Activated CD4-positive, alpha-beta T cell treated with anti-CD3 and anti-CD28 coated beads for 24 hours (primary cell): ENCODE measurements at regions not wholly inside any gene's neighbourhood (a gene's known extent, or its start where the extent isn't known, plus 50 kb on each side); places are given as distances from the start of the nearest gene placed in this dataset.
A peak's percentile ranks its signal among the peaks of the same experiment; 100 is the strongest.
"Not testable (repeated sequence)": the region's sequence is repeated elsewhere in the genome, so short reads cannot be mapped to it uniquely, and the experiment has no call there.

Experiments used
- DNase-seq, 2 donors: peaks; one replicate each; pipeline ENCODE4 v3.0.0-alpha.2; 2020; ENCODE audit warnings: low read depth in 2 of 2

- DNase-seq = no peak
Observed at GRCh38 chr6:14874975-14875480, 370.8 kb upstream of the JARID2 start.

GRCh38 chr6:14875481-14876063, 370.3 kb upstream of the JARID2 start:
- no peak for DNase-seq

DNA sequence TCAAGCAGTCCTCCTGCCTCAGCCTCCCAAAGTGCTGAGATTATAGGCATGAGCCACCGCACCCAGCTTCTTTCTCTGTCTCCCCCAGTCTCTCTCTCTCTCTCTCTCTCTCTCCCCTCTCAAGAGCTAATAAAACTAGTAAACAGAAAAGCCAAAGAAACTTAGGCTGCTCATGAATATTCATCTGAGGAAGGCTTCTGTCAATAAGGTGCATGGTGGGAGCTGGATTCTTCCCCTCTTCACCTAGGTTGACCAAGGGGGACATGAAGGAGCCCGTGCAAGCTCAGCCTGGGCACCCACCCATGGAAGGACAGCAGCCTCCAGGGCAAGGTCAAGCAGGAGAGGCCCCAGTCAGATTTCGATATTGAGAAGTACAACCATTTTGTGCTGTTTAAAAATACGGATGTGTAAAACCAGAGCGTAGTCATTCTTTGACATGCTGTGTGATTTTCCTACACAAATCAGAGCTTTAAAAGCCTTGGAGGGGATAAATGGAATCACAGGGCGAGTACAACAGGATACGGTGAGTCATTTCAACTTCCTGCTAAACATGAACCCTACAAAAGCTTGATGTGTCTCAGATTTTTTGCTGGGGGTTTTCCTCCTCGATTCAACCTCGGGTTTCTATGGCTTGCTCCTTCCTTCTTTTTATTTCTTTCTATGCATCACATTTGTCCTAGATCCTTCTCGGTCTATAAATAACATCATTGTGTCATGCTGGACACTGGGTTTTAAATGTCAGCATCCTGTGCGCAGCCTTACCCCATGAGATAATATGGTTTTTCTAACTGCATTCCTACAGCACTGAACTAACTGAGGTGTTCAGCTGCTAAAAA, 368.9 kb upstream of the JARID2 start:
- DNase-seq = peak in 1 of 2 donors; percentile 22

DNA sequence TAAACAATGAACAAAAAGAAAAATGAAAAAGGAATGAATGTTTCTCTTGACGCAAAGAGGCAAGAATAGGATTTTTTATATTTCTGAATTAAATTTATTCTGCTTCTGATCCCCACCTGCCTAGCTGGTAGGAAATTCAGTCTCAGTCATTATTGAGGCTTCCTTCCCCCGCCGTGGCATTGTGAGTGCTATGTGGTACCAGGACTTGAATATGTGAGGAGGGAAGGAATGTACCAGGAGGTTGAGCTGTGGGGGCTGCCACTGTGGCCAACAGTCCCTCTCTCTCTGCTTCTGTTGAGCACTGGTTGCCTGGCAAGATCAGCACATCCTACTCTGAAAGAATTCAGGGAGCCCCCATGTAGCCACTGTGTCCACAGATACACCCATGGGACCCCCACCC, 368.1 kb upstream of the JARID2 start:
- no peak for DNase-seq

GRCh38 chr6:14880052-14880451, 365.8 kb upstream of the JARID2 start:
- no peak for DNase-seq

DNA sequence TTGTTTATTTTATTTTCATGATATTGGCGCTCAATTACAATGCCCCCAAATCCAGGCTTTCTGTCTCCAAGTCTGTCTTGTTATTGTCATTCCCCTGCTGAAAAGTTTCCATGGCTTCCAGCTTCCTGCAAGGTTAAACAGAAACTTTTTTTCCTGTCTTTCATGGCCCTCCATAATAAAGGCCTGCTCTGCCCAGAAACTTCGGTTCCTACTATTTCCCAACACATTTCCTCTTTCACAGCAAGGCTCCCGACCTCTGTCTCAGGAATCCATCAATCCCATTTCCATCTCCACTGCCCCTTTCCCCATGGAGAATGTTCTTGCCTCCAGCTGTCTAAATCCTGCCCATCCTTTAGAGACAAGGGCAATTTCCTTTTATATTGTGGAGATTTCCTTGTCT, 365.2 kb upstream of the JARID2 start:
- no peak for DNase-seq

GRCh38 chr6:14881398-14881797, 364.5 kb upstream of the JARID2 start:
- no peak for DNase-seq

DNA sequence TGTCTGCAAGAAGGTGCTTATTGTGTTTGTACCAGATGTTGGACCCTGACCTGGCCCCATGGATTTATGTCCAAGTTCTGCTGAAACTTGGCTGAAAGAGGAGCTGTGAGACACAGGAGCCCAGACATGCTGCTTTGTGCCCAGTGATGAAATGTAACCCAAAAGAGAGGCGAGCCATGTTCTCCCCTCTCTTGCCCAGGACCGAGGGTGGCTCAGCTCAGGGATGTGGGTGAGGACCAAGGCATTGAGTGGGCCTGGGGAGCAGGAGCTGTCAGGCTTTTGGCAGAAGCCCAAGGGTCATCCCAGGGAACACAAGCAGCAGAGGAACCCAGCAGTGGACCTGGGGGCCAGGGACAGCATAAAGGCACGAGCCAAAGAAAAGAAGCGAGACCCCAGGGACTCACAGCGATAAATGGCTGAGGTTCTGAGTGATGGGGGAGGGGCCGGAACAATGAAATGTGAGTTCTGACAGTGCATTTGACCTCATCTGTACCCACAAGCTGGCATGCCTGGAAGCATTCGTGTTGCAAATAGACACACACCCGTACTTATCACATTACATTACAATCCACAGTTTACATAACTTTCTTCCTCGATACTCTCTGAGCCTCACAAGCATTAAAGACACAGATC, 363.4 kb upstream of the JARID2 start:
- no peak for DNase-seq

DNA sequence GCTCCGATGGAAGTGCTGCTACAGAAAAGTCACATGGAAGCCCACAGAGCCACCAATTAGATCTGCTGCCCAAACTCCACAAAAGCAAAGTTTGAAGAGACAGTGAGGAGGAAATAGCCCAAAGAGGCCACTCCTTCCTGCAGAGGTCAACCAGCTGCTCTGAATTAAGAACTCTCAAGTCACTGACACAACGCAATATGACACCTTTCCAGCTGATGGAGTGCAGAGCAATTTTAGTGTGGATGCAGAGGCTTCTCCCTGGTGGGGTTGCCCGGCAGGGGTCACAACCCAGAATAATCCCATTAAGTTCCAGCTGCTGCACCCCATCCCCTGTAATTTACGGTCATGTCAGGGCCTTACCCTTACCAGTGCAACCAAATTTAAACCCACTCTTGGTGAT, 361.9 kb upstream of the JARID2 start:
- DNase-seq = no peak

DNA sequence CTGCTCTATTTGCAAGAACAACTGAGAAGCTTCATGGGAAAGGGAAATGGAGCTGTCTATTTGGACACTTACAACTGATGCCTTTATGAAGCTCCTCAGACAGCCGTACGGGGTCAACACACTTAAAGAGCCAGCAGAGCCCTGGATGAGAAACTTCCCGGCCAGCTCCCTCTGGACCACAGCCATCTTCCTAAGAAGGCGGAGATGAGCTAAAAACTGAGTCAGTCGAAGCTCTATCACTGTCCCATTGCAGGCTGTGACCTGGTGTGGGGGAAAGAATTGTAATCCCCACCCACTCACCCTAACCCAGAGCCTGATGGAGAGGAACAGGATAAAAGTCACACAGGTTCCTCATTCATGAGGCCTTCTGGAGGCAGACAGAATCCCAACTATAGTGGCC, 360.4 kb upstream of the JARID2 start:
- no peak for DNase-seq

DNA sequence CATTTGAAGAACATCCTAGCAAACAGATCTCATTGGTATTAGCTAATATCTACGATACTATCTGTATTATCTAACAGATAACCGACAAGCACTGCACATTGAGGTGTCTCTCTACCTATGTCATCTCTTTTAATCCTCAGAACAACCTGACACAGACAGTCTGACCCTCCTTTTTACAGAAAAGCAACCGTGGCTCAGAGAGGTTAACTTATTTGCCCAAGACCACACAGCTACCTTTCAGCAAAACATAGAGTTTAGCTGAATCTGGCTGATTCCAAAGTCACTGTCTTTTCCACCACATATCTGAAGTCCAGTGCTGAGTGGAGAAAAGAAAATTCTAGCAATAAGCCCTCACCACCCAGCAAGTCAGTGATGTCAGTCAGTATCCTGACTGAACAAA, 358.7 kb upstream of the JARID2 start:
- no peak for DNase-seq

DNA sequence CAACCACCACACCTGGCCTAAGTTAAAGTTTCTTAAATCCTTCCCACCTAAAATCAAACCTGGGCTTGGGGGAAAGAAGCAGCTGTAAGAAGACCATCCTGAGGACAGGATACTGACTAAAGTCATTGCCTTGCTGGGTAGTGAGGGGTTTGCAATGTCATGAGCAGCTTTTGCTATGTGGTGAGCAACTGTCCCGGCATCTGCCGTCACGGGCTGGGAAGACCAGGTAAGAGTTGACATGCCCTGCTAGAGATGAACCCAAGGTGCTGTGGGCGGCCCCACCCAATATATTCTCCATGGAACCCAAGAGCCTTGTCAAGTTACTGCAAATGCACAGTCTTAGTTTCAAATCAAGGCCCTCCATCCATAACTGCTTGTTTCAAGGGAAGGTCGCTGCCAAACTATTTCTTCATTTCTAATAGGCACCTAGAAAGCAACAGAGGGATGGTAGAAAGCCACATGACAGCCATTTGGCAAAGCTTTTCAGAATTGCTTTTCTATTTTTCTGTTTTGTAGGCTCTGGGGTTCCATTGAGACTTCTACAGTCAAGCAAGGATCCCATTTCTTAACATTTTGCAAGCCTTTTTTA, 357.8 kb upstream of the JARID2 start:
- no peak for DNase-seq

DNA sequence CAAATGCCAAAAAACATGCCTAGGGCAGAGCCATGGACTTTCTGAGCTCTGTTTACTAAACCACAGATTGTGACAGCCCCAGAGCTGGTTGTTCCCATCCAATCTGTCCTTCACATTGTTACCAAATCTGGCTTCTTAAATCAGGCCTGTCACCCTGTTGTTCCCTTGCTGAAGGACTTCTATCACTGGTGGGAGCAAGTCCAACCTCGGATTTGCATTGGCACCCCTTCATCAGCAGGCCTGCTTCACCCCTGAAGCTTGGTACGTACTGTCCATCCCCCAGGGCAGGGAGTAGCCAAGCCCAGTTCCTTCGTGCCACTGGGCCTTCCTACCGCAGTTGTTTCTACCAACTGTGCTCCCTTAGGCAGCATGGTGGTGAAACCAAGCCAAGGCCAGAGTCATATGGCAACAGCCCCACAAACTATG, 357.3 kb upstream of the JARID2 start:
- DNase-seq = no peak

DNA sequence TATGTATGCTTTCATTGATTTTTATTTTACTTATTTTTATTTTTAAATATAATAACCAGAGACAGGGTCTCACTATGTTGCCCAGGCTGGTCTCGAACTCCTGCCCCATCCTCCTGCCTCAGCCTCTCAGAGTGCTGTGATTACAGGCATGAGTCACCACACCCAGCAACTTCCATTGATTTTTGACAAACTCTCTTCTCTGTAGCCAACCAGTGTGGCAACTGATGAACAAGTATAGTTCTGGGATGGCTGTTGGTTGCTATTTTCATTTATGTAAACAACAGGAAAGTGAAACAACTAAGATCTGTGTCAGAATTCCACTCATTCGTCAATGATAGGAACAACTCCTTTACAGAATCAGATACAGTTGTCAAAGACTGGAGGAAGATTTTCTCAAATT, 356.7 kb upstream of the JARID2 start:
- no peak for DNase-seq

GRCh38 chr6:14889611-14890593, 356.0 kb upstream of the JARID2 start:
- no peak for DNase-seq

DNA sequence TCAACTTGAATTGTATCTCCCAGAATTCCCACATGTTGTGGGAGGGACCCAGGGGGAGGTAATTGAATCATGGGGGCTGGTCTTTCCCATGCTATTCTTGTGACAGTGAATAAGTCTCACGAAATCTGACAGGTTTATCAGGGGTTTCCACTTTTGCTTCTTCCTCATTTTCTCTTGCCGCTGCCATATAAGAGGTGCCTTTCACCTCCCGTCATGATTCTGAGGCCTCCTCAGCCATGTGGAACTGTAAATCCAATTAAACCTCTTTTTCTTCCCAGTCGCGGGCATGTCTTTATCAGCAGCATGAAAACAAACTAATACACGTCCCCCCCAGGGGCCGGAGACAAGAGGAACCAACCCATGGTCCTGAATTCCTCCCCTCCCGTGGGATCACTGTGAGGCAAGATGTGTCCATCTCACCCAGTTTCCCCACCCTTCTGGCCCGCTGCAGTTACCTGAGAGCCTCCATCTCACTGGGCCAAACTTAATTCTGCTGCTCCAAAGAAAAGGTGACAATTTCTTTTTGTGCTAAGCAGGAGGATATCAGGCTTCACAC, 354.0 kb upstream of the JARID2 start:
- DNase-seq = not testable (repeated sequence)

GRCh38 chr6:14894105-14894504, 351.8 kb upstream of the JARID2 start:
- no peak for DNase-seq

DNA sequence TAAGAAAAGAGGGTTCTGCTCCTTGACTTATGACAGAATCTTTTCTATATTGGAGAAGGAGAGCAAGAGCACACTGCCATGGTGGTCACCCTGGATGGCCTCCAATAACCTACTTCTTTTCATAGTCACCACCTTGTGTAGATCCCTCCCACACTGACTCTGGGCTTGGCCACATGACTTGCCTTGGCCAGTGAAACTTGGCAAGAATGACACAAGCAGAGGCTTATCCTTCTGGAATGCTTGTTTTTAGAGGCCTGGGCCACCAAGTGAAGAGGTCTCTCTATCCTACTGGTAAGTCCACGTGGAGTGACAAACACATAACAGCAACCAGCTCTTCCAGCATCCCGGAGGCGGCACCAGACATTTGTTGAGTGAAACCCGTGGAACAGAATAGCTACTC, 349.4 kb upstream of the JARID2 start:
- no peak for DNase-seq

- no peak for DNase-seq
Observed at GRCh38 chr6:14897831-14898230, 348.0 kb upstream of the JARID2 start.

DNA sequence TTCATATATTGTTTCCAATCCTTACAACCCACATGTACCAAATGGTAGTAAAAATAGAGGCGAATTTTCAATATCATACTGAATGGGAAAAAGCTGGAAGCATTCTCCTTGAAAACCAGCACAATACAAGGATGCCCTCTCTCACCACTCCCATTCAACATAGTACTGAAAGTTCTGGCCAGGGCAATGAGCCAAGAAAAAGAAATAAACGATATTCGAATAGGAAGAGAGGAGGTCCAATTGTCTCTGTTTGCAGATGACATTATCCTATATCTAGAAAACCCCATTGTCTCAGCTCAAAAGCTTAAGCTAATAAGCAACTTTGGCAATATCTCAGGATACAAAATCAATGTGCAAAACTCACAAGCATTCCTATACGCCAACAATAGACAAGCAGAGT, 346.4 kb upstream of the JARID2 start:
- not testable (repeated sequence) for DNase-seq

GRCh38 chr6:14900919-14901318, 344.9 kb upstream of the JARID2 start:
- DNase-seq = no peak
